Left lung (tissue), 4 donors: ENCODE measurements at regions not wholly inside any gene's neighbourhood (a gene's known extent, or its start where the extent isn't known, plus 50 kb on each side); places are given as distances from the start of the nearest gene placed in this dataset.

ENCODE experiments used
- ATAC-seq: fragments of 200-7000 bp; cut with Tn5 transposase; one replicate; pipeline ENCODE4 v1.9.1; 2020; ENCODE audit warnings: moderate library complexity
- DNase-seq, 4 donors: peaks; one replicate each; pipeline ENCODE4 v3.0.0-alpha.2; 2013 to 2020
- H3K27ac ChIP-seq, 2 donors: fragments of 200-600 bp; sonication (generic) in 1 of 2; one replicate each; pipeline versions ENCODE4 v1.5.0 to v1.8.0; 2020 to 2021
- H3K27me3 ChIP-seq, 2 donors: fragments of 200-600 bp; sonication (generic) in 1 of 2; one replicate each; pipeline versions ENCODE4 v1.5.0 to v1.8.0; 2020 to 2021
- H3K36me3 ChIP-seq, 2 donors: fragments of 200-600 bp; sonication (generic) in 1 of 2; one replicate each; pipeline versions ENCODE4 v1.5.0 to v1.8.0; 2020 to 2021
- H3K4me1 ChIP-seq, 2 donors: fragments of 200-600 bp; one replicate each; pipeline ENCODE4 v1.8.0; 2021
- H3K4me3 ChIP-seq, 2 donors: fragments of 200-600 bp; sonication (generic) in 1 of 2; one replicate each; pipeline versions ENCODE4 v1.5.0 to v1.8.0; 2020 to 2021; ENCODE audit warnings: mild to moderate bottlenecking in 1 of 2
- H3K9me3 ChIP-seq, 2 donors: fragments of 200-600 bp; sonication (generic) in 1 of 2; one replicate each; pipeline versions ENCODE4 v1.5.0 to v1.8.0; 2020 to 2021
- intact Hi-C, 2 donors: fragments of 100-400 bp; cut with DNase I; formaldehyde crosslinking; loops; one replicate each; pipeline versions ENCODE4 v1.11.2 to v1.14.2; 2022
- TF ChIP-seq, protein P1 (sequence below), 2 donors: fragments of 200-600 bp; sonication (generic) in 1 of 2; IDR thresholded peaks; one replicate each; pipeline versions ENCODE4 v1.5.0 to v1.8.0; 2021; ENCODE audit warnings: antibody characterized with exemption in 2 of 2
- donor health status: DM: no; HTN: yes; CAD: no.
- donor health status: DM: no; HTN: no; CAD: no.

- H3K36me3 ChIP-seq, result no peaks in the 10 kb centered on the region
- TF ChIP-seq, protein P1, sequence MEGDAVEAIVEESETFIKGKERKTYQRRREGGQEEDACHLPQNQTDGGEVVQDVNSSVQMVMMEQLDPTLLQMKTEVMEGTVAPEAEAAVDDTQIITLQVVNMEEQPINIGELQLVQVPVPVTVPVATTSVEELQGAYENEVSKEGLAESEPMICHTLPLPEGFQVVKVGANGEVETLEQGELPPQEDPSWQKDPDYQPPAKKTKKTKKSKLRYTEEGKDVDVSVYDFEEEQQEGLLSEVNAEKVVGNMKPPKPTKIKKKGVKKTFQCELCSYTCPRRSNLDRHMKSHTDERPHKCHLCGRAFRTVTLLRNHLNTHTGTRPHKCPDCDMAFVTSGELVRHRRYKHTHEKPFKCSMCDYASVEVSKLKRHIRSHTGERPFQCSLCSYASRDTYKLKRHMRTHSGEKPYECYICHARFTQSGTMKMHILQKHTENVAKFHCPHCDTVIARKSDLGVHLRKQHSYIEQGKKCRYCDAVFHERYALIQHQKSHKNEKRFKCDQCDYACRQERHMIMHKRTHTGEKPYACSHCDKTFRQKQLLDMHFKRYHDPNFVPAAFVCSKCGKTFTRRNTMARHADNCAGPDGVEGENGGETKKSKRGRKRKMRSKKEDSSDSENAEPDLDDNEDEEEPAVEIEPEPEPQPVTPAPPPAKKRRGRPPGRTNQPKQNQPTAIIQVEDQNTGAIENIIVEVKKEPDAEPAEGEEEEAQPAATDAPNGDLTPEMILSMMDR (IDR thresholded peaks at IDR 0.05), result no peak
- no peak overlapping the region for H3K4me3 ChIP-seq
- H3K9me3 ChIP-seq, result no peaks in the 10 kb centered on the region
- H3K4me1 ChIP-seq, result no peaks in the 10 kb centered on the region
- intact Hi-C loops, result no loop called here
- no peaks in the 10 kb centered on the region for H3K27me3 ChIP-seq
- H3K27ac ChIP-seq, result no peak overlapping the region
- ATAC-seq (no peak), DNase-seq (no peak)
Measured at GRCh38 chr4:27911047-27911446, 1050.4 kb downstream of the STIM2 start.

- TF ChIP-seq, protein P1 (IDR thresholded peaks at IDR 0.05), result no peak
- Histone ChIP-seq H3K4me1 (no peaks in the 10 kb centered on the region), H3K36me3 (no peaks in the 10 kb centered on the region), H3K4me3 (no peak overlapping the region), H3K27me3 (no peaks in the 10 kb centered on the region), H3K9me3 (no peaks in the 10 kb centered on the region), H3K27ac (no peak overlapping the region)
- intact Hi-C loops, result no loop called here
- ATAC-seq (no peak), DNase-seq (no peak)
Measured at GRCh38 chr4:27913738-27914137, 1053.1 kb downstream of the STIM2 start.

DNA sequence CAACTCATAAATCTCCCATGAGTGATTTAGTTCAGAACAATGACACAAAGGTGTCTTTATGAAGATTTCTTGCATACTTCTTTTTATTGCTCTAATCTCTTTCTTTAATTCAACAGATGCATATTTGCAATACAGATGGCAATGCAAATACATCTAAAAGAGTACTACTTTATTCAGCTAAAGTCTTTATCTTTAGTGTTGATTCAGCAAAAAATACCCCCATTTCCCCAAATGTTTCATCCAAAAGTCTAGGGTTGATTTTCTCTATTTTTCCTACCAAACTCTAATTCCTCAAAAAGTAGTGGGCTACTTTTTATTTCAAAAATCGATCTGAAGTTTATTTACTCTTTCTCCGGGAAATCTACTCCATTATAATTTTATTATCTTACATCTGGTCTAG lies 1055.2 kb downstream of the STIM2 start:
- Histone ChIP-seq H3K4me3 (no peak overlapping the region), H3K36me3 (no peaks in the 10 kb centered on the region), H3K27ac (no peak overlapping the region), H3K9me3 (no peaks in the 10 kb centered on the region), H3K4me1 (no peaks in the 10 kb centered on the region), H3K27me3 (no peaks in the 10 kb centered on the region)
- intact Hi-C loops, result no loop called here
- DNase-seq (no peak), ATAC-seq (no peak)
- TF ChIP-seq, protein P1 (IDR thresholded peaks at IDR 0.05), result no peak

DNA sequence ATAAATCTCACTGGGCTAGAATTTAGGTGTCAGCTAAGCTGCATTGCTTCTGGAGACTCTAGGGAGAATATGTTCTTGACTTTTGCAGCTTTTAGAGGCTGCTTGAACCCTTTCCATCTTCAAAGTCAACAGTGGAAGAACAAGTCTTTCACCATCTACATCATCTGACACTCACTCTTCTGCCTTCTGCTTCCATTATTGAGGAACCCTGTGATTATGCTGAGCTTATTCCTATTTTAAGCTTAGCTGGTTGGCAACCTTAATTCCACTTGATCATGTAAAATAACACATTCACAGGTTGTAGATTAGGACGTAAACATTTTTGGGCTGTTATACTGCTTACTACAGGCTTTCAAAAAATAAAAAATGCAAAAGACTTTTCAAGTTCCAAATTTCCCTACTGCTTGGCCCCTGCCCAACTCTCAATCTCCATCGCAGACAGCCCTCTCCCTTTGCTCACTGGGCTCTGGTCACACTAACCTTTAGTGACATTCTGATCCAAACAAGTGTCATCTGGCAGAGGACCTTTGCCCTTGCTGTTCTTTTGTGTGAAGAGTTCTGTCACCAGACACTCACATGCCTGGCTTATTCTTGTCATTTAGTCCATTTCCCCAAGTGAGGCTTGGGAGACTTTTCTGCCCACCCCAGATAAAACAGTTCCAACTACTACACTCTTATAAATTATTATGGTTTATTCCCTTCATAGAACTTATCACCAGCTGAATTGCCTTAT lies 1056.0 kb downstream of the STIM2 start:
- no peak for DNase-seq
- H3K36me3 ChIP-seq, result no peaks in the 10 kb centered on the region
- H3K27ac ChIP-seq, result no peak overlapping the region
- no peaks in the 10 kb centered on the region for H3K27me3 ChIP-seq
- intact Hi-C loops, result no loop called here
- peaks cover 0 to 3% of the 10 kb centered on the region in 2 donors for H3K4me1 ChIP-seq
- peaks cover 0 to 3% of the 10 kb centered on the region in 2 donors for H3K9me3 ChIP-seq
- ATAC-seq, result no peak
- H3K4me3 ChIP-seq, result no peak overlapping the region
- TF ChIP-seq, protein P1 (IDR thresholded peaks at IDR 0.05), result no peak

GRCh38 chr4:27917381-27917780 lies 1056.7 kb downstream of the STIM2 start:
- Histone ChIP-seq H3K27ac (no peak overlapping the region), H3K4me1 (peaks cover 0 to 3% of the 10 kb centered on the region in 2 donors), H3K9me3 (peaks cover 0 to 3% of the 10 kb centered on the region in 2 donors), H3K4me3 (no peak overlapping the region), H3K27me3 (no peaks in the 10 kb centered on the region), H3K36me3 (no peaks in the 10 kb centered on the region)
- no peak for ATAC-seq
- intact Hi-C loops, result no loop called here
- no peak for DNase-seq
- TF ChIP-seq, protein P1 (IDR thresholded peaks at IDR 0.05), result no peak
